Right renal pelvis (tissue), 4 donors: ENCODE measurements at regions not wholly inside any gene's neighbourhood (a gene's known extent, or its start where the extent isn't known, plus 50 kb on each side); places are given as distances from the start of the nearest gene placed in this dataset.

Experiments used
- DNase-seq, 4 donors: peaks; one replicate each; pipeline ENCODE4 v3.0.0-alpha.2; 2013; ENCODE audit warnings: low read depth in 4 of 4, low spot score in 3 of 4, missing footprints in 1 of 4

- DNase-seq: no peak
These were observed 57.1 kb upstream of the ATG10 start for GRCh38 chr5:81914696-81915095.

GRCh38 chr5:81912933-81913332 is 58.9 kb upstream of the ATG10 start:
- no peak for DNase-seq

- DNase-seq: no peak
These were observed 62.1 kb upstream of the ATG10 start for GRCh38 chr5:81909677-81910076.

- DNase-seq: no peak
These were observed 63.1 kb upstream of the ATG10 start for GRCh38 chr5:81908771-81909170.

- DNase-seq: no peak
These were observed 63.8 kb upstream of the ATG10 start for GRCh38 chr5:81908044-81908443.

- peak in 2 of 4 donors; percentile 14 to 15 for DNase-seq
These were observed 64.7 kb upstream of the ATG10 start for GRCh38 chr5:81907012-81907635.

GRCh38 chr5:81906086-81906485 is 65.7 kb upstream of the ATG10 start:
- DNase-seq: no peak

- DNase-seq: no peak
These were observed 67.0 kb upstream of the ATG10 start for GRCh38 chr5:81904861-81905260.

GRCh38 chr5:81904166-81904565 is 67.7 kb upstream of the ATG10 start:
- no peak for DNase-seq

GRCh38 chr5:81901586-81901985 is 70.2 kb upstream of the ATG10 start:
- DNase-seq: no peak

GRCh38 chr5:81899123-81899522 is 72.7 kb upstream of the ATG10 start:
- DNase-seq: no peak

GRCh38 chr5:81898403-81898802 is 73.4 kb upstream of the ATG10 start:
- no peak for DNase-seq

- DNase-seq: no peak
These were observed 75.1 kb upstream of the ATG10 start for GRCh38 chr5:81896764-81897163.

- no peak for DNase-seq
These were observed 76.5 kb upstream of the ATG10 start for GRCh38 chr5:81895307-81895706.

- DNase-seq: no peak
These were observed 77.9 kb upstream of the ATG10 start for GRCh38 chr5:81893961-81894360.

- no peak for DNase-seq
These were observed 87.0 kb upstream of the ATG10 start for GRCh38 chr5:81884871-81885270.

- no peak for DNase-seq
These were observed 88.5 kb upstream of the ATG10 start for GRCh38 chr5:81883371-81883770.

GRCh38 chr5:81881595-81881994 is 90.2 kb upstream of the ATG10 start:
- DNase-seq: no peak

GRCh38 chr5:81879936-81880335 is 91.9 kb upstream of the ATG10 start:
- no peak for DNase-seq

- no peak for DNase-seq
These were observed 93.5 kb upstream of the ATG10 start for GRCh38 chr5:81878333-81878732.

GRCh38 chr5:81866994-81867393 is 104.8 kb upstream of the ATG10 start:
- DNase-seq: no peak

GRCh38 chr5:81860778-81861177 is 109.9 kb upstream of the SSBP2 start:
- no peak for DNase-seq

- no peak for DNase-seq
These were observed 108.7 kb upstream of the SSBP2 start for GRCh38 chr5:81859624-81860023.
